NCI-H2196 treated with DMSO at 0.1 percent for 48 hours (cell line): ENCODE measurements at regions not wholly inside any gene's neighbourhood (a gene's known extent, or its start where the extent isn't known, plus 50 kb on each side); places are given as distances from the start of the nearest gene placed in this dataset.
"Not testable (repeated sequence)": the region's sequence is repeated elsewhere in the genome, so short reads cannot be mapped to it uniquely, and the experiment has no call there.

ENCODE experiments used
- DNase-seq: peaks from one replicate; lab custom pipeline; 2025; ENCODE audit not compliant: unreplicated experiment; lab: John Stamatoyannopoulos, UW

DNA sequence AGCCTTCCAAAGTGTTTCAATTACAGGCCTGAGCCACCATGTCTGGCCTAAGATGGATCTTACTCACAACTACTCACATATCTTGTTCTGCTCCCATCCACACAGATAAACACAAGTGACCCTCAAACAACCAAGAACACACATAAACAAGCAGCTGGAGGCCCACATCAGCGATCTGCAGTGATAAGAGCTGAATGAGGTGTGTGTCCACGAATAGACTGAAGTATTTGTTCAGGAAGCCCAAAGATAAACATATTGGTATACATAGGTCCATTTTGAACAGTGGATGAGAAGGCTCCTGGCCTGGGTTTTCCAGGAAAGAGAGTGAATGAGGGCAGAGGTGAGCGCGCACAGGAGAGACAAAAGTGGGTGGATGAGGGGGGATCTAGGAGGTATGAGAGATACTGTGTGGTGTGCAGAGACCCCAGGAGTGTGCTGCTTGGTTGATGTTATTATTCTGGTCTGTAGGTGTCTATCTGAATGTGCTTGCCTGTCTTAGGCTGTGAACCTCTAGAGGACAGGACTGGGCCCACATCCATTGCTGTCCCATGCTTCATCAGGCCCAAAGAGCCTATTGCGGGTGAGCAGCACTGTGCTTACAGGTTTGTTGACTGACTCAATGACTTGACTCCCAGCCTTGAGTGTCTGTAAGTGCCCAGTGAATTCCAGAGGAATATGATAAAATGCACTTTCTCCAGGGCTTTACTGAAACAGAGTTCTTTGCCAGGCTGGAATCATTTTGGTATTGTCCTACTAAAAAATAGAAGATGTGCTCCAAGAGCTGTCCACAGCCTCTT, 79.9 kb upstream of the ATP1A1 start:
- peak; percentile 89 for DNase-seq

DNA sequence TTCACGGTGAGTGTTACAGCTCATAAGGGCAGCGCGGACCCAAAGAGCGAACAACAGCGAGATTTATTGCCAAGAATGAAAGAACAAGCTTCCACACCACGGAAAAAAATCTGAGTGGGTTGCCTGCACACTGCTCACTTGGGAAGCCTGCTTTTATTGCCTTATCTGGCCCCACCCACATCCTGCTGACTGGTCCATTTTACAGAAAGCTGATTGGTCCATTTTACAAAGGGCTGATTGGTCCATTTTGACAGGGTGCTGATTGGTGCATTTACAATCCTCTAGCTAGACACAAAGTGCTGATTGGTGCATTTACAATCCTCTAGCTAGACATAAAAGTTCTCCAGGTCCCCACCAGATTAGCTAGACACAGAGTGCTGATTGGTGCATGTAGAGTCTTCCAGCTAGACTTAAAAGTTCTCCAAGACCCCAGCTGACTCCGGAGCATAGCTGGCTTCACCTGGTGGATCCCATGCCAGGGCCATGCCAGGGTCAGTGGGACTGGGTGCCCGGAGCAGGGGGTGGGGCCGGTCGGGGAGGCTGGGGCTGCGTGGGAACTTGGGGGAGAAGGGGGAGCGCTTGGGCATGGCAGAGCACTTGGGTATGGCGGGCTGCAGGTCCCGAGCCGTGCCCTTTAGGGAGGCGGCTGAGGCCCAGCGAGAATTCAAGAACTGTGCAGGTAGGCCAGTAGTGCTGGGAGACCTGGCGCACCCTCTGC, 75.4 kb upstream of the ATP1A1 start:
- DNase-seq = no peak

DNA sequence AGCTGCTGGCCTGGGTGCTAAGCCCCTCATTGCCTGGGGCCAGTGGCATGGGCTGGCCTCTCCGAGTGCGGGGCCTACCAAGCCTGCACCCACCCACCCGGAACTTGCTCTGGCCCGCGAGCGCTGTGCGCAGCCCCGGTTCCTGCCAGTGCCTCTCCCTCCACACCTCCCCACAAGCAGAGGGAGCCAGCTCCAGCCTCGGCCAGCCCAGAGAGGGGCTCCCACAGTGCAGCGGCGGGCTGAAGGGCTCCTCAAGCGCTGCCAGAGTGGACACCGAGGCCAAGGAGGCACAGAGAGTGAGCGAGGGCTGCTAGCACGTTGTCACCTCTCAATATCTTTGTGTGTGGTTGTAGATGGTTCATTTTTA, 74.8 kb upstream of the ATP1A1 start:
- DNase-seq = not testable (repeated sequence)

DNA sequence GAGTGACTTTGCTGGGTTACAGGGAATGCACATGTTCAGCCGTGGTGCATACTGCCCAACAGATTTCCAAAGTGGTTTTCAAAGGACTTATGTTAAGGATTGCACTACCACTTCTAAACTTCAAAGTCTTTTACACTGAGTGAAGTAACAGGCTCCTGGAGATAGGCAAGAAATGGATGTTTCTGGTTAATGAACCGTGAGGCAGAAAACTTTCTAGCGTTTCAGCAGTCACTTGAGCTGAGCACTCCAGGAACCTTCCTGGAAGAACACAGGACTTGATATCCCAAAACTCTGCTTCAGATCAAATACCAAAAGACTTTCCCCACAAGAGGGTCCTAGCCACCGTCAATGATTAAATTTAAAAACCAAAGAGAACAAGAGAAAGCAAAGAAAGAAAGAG, 74.3 kb upstream of the ATP1A1 start:
- DNase-seq = no peak

DNA sequence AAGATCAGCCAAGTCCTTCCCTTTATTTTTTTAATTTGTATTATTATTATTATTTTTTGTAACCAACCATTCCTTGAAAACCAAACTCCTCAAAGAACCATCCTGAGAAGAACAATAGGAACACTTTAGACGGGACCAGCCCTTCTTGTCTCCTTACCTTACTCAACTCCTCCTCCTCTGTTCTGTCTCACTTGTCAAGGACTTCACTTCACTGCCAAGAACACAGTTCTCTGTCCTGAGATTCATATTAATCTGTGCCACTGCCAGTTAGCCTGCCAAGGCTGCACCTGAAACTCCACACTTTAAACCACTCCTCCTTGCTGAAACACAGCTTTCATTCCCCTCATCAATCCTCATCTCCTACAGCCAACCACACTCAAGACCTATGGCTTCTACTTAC, 73.8 kb upstream of the ATP1A1 start:
- DNase-seq = no peak

DNA sequence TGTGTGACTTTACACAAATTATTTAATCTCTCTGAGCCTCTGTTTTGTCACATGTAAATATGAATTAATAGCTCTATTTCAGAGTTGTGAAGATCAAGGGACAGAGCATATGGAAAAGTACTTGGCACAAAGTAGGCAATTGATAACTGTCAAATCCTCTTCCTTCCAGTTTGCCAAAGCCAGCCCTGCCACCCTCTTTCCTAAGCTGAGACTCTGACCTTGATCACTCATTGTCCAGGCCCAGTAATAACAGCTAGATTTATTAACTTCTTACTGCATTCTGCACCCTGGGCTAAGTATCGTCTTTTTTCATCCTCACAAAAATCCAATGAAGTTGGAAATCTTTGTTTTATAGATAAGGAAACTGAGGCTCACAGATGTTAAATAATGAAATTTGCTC, 70.8 kb upstream of the ATP1A1 start:
- no peak for DNase-seq

DNA sequence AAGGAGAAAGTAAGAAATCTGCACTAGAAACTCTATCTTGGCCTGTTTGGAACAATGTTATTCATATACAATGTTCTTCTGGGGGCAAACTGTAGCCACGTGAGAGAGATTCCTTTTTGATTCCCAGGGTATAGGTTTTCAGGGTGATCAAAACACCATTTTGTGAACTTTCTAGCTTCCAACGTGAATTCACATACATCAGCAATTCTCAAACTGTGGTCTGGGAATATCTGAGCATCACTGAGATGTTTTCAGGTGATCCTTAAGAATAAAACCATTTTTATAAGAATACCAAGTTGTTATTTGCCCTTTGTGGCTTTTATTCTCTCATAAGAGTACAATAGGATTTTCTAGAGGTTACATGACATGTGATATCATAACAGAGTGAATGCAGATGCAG, 66.9 kb upstream of the ATP1A1 start:
- no peak for DNase-seq

DNA sequence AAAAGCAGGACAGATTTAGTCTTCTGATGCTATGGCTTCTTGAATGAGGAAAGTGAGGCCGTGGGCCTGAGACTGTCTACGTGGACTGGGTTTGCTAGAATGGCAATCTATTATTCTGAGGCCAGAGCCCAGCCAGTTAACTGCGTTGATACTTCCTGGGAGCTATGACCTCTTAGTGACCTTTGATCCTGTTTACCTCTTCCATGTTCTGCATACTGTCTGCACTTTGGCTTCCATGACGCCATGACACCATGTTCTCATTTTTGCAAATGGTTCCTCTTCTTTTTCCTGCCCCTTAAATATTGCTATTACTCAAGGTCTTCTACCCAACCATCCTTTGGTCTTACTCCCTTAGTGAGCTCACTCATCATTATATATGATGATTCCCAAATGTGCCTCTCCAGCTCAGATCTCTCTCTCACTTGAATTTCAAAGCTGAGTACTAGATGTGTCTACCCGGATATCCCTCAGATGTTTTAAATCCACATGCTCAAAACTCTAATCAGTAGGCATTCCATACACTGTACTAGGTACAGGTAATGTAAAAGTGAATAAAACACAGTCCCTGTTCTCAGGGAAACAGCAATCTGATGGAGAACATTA, 66.1 kb upstream of the ATP1A1 start:
- no peak for DNase-seq

DNA sequence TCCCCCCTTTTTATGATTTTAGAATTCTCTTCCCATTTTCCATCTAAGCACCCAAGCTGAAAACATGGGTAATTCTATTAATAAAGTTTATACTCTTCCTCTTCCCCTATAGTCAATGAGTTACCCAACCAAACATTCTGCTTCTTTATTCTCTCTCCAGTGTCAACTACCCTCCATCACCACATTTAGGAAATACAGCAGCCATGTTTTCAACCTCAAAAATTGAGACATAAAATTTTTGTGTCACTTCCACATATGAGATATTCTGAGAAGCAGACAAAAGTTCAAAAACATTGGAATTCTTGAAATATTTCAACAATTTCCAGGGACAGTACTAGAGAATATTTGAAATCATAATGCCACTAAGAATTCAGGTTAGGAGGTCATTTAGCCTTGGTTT, 64.8 kb upstream of the ATP1A1 start:
- no peak for DNase-seq

DNA sequence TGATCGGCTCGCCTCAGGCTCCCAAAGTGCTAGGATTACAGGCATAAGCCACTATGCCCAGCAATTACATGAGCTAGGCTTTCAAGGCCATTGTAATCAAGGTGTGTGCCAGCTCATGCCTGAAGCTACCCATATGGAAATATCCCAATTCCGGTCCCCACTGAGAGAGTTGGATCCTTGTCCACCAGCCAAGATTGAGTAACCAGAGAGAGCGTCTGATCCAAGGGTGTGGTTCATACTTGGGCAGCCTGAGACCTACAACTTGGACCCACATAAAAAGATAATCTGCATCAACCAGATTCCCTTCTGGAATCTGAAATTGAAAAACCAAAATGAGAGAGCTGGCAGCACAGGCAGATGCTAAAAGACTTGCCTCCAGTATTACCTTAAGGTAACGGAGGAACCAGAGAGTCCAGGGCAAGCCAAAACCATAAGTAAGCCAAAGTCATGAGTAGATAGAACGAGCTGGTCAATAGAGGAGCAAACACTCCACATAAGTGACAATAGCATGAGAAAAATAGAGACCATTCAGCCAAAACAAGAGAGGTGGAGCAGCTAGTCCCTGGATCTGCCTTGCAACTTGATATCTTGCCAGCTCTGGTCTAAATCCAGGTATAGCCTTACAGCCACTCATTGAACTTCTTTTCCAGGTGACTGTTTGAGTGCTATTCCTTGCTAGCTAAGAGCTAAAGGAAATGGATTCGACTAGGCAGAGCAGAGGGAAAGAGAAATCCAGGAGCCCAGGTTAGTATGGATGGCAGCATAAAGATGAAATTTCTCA, 63.8 kb upstream of the ATP1A1 start:
- peak; percentile 53 for DNase-seq

DNA sequence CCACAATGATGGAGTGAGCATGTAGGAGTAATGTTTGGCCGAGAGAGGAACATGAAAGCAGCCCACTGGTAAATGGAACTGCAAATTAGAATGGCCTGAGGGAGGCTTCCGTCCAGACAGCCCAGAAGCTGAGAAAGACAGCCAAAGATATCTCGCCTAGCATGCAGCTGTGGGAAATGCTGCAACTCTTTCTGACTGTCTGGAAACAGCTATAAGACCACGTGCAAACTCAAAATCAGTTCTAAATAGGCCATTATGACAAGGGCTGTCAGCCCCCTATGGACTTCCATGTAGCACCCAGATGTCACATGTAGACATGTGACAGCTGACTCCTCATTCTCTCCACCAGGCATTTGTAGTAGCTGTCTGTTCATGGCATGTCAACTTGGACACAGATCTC, 62.9 kb upstream of the ATP1A1 start:
- DNase-seq = no peak

DNA sequence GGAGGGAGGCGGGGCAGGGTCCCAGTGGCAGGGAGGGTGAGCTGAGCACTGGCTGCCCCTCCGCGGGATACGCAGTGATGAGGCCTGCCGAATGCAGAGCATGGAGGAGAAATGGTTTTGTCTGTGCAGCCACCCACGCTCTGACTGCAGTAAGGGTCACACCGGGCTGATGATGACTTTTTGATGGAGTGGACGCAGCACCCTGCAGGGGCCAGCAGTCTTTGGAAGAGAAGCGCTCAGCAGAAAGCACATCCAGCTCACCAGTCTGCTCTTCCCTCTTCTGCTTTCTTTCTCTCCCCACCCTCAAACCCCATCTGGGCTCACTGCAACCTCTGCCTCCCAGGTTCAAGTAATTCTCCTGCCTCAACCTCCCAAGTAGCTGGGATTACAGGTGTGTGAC, 61.9 kb upstream of the ATP1A1 start:
- DNase-seq = no peak

DNA sequence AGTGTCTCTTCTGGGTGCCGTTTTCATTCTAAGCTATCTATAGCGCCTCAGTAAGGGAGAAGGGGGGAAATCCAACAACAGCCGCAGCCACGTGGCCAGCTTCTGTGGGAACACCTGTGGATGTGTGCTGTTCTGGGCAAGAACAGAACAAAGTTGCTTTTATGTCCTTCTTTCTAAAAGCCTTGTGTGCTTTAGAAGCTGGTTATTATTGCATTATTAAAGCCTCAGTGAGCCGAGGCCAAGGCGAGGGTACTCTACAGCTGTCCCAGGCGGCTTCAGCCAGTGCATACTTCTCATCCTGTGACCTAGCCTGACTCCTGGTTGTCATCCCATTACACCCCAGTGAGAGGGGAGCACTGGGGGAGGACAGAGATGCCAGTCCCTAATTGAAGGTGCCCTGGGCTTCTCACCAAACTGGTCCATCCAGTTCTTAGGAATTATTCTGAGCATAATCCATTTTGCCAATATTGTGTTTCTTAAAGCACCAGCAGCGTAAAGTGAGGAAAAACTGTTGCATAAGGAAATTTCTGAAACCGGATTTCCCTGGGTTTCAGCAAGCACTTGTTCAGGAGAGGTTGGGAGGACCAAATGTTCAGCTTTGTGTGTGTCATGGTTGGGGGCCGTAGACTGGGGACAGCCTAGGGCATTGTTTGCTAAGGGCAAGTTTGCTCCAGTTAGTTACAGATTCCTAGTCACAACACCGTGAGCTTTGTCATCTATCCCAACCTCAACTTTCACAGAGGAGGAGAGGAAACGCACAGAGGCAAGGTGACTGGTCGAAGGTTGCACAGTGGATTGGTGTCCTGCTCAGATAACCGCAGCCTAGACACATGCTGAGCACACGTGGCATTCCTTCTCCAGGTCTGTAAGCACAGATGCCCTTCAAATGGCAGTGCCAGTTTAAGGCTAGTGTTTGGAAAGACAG, 61.0 kb upstream of the ATP1A1 start:
- no peak for DNase-seq

DNA sequence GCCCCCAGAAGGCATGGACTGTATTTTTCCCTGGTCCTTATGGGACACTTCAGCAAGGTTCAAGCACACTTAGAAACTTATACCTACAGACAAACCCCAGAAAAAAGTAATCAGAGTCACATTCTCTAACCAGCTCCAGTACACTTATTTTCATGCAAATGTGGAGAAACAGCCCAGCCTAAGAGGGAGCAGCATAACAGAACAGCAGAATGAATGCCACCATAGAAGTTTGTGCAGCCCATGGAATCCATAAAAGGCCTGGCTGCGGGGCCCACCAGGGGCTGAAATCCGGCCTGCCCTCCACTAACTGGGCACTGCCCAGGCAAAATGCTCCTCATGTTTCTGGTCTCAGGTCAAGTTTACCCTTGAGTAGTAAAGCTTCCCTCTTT, 60.4 kb upstream of the ATP1A1 start:
- no peak for DNase-seq

DNA sequence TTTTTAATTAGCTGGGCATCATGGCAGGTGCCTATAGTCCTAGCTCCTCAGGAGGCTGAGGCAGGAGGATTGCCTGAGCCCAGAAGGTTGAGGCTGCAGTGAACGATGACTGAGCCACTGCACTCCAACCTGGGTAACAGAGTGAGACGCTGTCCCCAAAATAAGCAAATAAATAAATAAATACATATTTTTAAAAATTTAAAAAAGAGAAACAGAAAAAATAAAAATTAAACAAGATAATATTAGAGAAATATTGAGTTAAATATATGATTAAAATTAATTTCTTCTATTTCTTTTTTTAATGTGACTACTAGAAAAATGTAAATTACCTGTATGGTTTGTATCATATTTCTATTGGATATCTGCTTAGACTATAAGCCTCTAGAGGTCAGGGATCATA, 59.3 kb upstream of the ATP1A1 start:
- no peak for DNase-seq

DNA sequence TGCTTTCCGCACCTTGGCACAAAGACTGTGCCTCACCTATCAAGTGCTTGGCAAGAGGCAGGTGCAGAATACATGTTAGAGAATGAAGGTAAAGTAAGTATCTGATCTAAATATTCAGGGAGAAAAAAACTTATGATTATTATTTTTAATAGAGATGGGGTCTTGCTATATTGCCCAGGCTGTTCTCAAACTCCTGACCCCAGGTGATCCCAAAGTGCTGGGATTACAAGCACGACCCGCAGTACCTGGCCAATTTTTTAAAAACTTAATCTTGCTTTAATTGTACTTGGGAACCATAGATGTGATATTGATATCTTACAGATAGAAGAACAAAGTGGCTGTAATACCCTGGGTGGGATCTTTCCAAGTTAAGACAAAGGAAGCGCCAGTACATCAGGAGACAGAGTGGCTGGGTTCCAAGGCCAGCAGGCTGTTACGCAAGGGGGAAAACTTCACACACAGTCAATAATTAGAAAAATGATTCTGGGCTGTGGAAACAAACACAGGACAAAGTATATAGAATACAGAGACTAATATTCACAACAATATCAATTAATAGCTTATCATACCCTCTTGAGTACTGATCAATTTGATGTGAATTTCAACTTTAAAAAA, 58.6 kb upstream of the ATP1A1 start:
- DNase-seq = no peak

DNA sequence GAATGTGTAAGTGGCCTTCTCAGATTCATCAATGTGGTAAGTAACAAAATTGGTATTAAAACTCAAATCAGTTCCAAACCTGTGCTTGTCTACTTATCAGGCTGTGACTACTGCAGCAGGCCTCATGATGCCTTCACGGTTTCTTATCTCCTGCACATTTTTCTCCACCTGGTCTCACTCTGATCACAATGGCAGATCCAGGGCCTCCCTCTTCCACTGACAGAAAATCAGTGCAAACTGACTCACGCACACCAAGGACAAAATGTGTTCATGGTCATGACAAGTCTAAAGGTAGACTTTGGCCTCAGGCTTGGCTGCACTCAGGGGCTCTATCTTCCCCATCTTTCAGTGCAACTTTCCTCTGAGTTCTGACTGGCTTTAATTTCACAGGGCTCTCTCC, 56.7 kb upstream of the ATP1A1 start:
- no peak for DNase-seq

DNA sequence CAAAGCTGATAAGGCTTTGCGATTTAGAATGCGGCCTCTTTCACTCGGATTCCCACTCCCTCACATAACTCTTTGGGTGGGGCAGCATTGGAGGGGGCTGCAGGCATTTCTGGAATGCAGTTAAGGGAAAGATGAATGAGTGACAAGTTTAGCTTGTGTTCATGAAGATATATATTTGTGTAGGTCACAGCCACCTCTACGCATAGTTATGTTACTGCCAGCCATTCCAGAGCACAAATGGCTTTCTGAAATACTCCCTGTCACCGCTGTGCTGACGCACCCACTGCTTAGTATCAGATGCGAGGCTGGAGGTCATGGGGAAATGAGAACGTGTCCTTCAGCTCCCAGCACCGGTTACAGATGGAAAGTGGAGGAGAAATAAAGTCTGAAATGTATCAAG, 54.1 kb upstream of the ATP1A1 start:
- no peak for DNase-seq

DNA sequence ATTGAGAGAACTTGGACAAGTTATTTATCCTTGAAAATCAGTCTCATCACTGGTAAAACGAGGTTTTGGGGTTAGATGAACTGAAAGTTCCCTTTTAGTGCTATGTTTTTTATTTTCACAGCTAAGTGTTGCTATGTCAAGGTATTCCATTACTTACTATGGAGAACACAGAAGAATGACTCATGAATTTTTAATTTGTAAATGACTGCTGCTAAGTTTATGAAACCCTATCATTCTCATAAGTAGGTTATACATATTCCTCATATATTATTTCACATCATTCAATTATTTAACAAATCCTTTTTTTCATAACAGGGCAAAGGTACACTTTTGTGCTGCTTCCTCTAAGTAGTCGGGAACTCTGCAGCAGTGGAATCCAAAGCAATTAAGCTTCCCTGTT, 52.2 kb upstream of the ATP1A1 start:
- DNase-seq = no peak

DNA sequence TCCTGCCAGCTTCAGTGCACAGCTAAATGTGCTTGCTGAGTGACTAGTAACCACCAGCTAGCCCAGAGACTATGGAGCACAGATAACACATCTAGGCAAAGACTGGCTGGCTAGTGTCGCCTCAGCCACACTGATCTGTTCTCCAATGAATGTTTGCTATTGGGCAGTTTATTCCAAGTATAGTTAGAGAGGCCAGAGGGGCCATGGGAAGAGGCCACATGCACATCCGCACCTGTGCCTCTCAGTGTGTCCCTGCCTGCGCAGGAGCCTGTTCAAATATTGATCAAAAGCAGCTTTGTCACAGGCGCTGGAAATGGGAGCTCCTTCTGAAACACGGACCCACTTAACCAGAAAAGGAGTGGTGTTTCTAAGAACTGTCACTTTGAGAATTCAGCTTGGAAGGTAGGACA, 51.3 kb upstream of the ATP1A1 start:
- DNase-seq = no peak
